Stimulated activated CD4-positive, alpha-beta T cell treated with anti-CD3 and anti-CD28 coated beads, Interleukin-2, amount 100 ng/mL, for 4 hours (primary cell): ENCODE measurements at regions not wholly inside any gene's neighbourhood (a gene's known extent, or its start where the extent isn't known, plus 50 kb on each side); places are given as distances from the start of the nearest gene placed in this dataset.

Experiments
- DNase-seq: peaks from one replicate; pipeline ENCODE4 v3.0.0-alpha.2; 2020; ENCODE audit warnings: low read depth

- DNase-seq, result no peak
Observed at GRCh38 chr1:157291083-157291482, 152.9 kb upstream of the ETV3 start.

DNA sequence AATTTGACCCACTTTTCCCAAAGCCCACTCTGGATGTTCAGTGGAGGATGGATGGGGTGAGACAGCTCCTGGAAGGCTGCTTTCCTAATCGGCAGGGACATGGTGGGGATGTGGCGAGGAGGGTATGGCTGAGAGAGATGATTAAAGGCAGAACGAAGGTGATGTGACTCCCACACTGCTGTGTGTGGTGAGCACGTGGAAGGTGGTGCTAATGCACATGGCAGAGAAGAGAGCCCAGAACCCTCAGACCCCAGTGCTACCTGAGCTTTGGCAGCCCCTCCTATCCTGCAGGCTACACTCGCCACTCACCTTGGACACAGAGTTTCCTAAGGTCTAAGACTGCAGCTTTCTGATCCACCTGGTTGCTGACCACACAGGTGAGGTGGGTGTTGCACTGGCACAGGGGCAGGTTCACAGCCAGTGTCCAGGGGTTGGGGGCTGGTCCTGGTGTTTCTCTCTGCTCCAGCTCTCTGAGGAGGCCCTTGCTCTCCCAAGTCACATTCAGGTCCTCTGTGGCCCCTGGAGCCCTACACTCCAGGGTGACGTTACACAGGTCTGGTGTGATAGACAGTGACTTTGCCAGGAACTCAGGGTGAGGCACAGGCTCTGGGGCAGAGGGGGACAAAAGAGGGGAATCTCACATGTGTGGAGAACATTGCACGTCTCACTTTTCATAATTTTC, 151.4 kb upstream of the ETV3 start:
- DNase-seq, result no peak

GRCh38 chr1:157288996-157289395, 150.8 kb upstream of the ETV3 start:
- no peak for DNase-seq

DNA sequence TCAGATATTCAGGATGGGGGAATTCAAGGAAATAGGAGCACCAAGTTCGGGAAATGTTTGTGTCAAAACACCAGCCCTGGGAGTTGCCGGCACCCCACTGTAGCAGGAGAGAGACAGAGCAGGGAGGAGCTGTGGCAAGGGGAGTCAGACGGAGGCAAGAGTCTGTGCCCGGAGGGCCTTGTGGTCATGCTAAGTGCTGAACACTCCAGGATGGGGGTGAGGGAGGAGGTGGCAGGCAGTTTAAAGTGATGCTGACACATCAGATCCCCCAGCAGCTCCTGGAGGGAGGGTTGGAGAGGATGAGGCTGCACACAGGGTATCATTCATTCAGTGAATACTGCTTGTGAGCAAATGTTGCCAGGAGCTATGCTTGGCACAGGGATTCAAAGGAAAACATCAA, 150.3 kb upstream of the ETV3 start:
- no peak for DNase-seq

DNA sequence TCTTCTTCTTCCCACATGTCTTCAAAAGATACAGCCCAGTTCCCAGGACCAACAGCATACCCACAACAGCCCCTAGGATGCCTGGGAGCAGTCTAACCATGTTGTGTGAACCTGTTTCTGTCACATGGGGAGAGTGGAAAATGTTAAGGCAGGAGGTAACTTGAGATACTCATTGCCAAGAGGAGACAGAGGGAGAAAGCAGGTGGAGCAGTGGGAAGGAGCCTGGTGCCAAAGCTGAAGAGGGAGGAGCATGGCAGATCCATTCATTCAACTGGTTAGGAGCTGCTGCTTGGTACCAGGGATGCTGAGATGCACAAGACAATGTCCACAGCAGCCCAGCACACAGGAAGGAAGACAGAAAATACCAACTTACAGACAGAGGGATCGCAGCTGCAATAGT, 149.8 kb upstream of the ETV3 start:
- DNase-seq, result no peak

- DNase-seq, result no peak
Observed at GRCh38 chr1:157287462-157287861, 149.3 kb upstream of the ETV3 start.

DNA sequence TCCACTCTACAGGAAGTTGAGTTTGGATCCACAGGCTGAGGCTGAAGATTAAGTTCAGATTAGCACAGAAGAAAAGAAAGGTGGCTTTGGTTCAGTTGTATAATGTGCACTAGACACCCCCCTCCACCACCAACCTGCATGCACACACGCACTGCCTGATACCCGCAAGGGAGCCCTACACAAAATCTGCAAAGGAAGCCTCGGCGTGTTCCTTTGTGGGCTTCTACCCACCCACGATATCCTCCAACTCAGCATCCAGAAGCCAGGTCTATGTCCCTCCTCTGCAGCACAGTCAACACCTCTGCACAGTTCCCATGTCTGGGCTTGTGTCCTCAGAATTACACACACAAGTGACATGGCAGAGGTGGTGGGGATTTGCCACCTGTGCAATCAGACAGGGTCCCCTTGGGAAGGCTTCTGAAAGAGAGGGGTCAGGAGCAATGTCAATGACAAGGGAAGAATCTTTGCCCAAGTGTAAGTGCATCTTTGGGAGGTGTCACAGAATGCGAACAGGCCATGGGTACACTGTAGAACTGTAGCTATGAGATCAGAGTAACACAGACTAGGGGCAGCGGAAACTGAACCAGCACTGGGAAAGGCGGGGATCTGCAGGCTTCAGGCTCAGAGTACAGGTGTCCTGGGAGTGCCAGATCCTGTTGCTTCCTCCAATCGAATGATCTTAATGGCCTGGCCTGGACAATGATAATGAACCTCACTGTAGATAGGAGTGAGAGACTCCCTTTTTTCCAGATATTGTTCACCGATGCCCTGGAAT, 148.6 kb upstream of the ETV3 start:
- DNase-seq, result no peak

DNA sequence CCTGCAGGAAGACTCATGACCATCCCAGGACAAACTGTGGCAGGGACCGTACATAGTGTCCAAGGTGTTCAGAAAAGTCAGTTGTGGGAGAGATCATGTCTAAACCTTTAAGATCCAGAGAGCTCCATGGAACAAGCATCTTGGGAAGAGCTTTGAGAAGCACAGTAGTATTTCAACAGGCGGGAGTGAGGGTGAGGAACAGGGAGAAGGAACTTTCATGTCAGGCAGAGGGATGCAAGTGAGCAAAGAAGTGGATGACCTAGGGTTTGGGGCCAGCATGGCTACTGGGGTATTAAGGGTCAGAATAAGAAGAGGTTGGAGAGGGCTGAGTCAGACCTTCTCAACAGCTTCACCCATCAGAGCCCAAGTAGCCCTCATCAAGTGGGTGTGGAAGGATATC, 147.9 kb upstream of the ETV3 start:
- DNase-seq, result no peak

- no peak for DNase-seq
Observed at GRCh38 chr1:157284451-157284850, 146.3 kb upstream of the ETV3 start.

GRCh38 chr1:157279802-157280140, 141.6 kb upstream of the ETV3 start:
- DNase-seq, result no peak

DNA sequence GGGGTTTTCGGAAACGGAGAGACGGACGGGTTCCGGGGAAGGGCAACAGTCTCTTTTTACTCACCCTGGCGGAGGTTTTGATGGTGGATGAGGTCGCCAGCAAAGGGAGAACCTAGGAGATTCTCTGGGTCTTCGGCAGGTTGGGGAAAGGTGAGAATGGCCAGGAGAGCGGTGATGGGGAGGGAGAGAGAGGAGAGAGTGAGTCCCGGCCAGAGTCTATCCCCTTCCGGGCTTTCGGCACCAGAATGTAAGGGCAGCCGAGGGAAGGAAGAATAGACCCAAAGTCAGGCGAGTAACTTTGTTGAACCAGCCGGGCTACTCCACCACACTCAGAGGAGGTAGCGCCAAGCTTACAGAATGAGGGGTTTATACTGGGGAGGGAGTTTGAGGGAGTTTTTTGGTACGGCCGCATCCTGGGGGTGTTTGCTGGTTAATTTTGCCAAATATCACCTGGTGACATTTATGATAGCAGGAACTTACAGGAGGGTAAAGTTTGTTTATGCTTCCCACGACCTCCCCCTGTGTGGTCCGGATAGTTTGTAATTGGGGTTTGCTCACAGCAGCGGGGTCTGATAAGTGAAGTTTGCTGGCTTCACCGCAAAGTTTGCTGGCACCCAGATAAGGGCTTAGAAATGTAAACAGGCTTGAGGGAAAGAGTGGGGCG, 141.1 kb upstream of the ETV3 start:
- no peak for DNase-seq

- DNase-seq, result no peak
Observed at GRCh38 chr1:157278383-157279137, 140.4 kb upstream of the ETV3 start.

- DNase-seq, result no peak
Observed at GRCh38 chr1:157277913-157278312, 139.7 kb upstream of the ETV3 start.

- no peak for DNase-seq
Observed at GRCh38 chr1:157277281-157277680, 139.1 kb upstream of the ETV3 start.

- no peak for DNase-seq
Observed at GRCh38 chr1:157274698-157275534, 136.7 kb upstream of the ETV3 start.

DNA sequence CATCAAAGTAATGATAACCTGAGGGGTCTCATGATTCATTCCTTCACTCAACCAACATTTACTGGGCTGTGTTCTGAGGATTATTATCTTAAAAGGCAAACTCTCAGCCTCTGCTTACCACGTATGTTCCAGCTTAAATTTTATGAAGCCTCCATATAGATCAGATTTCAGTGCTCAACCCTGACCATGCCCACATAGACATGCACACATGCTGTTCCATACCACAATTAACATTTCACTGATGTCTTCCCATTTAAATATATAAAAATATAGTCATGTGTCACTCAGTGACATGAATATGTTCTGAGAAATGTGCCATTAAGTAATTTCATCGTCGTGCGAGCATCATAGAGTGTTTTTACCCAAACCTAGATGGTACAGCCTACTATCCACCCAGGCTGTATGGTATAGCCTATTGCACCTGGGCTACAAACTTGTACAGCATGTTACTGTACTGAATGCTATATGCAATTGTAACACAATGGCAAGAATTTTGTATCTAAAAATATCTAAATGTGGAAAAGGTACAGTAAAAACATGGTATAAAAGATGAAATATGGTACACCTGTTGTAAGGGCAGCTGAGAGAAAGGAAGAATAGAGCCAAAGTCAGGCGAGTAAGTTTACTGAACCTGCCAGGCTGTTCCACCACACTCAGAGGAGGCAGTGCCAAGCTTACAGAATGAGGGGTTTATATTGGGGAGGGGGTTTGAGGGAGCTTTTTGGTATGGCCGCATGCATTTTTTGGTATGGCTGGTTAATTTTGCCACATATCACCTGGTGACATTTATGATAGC, 134.7 kb upstream of the ETV3 start:
- no peak for DNase-seq

- DNase-seq, result no peak
Observed at GRCh38 chr1:157272264-157272663, 134.1 kb upstream of the ETV3 start.

GRCh38 chr1:157270705-157271274, 132.6 kb upstream of the ETV3 start:
- no peak for DNase-seq

DNA sequence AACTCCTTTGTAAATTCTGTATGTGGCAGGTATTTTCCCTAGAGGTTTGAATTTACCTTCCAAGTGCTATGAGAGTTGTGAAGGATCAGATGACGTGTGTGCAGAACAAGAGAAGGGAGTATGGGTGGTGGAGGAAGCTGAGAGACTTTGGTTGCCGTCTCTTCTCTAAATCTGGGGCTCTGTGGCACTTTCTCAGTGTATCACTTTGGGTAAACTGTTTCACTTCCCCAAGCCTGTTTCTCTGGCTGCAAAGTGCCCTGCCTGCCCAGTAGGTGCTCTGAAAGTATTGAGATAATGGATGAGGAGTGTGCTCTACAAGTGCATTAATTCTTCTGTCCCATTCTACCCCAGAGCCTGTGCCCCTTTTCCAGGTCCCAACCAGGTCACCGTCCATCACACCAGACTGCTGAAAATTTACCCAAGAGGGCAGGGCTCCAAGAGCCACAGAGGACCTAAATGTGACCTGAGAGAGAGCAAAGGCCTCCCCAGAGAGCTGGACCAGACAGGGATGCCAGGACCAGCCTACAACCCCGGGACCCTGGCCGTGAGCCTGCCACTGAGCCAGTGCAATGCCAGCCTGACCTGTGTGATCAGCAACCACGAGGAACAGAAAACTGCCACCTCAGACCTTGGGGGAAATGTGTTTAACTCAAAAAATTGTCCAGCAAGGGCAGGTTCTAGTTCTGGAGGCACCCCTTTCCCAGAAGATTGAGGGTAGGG, 131.6 kb upstream of the ETV3 start:
- no peak for DNase-seq

DNA sequence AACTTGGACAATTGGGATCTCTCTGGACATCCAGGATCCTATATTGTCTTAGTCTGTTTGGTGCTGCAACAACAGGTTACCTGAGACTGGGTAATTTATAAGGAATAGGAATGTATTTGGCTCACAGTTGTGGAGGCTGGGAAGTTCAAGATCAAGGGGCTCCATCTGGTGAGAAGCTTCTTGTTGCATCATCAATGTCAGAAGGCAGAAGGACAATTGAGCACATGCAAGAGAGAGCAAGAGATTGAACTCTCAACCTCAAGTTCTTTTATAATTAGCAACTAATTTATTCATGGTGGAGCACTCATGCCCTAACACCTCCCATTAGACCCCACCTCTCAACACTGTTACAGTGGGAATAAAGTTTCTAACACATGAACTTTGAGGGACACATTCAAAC, 124.7 kb upstream of the ETV3 start:
- DNase-seq, result no peak
